ENCODE measurements at regions not wholly inside any gene's neighbourhood (a gene's known extent, or its start where the extent isn't known, plus 50 kb on each side); places are given as distances from the start of the nearest gene placed in this dataset.

GRCh38 chrX:10083809-10084208 lies 73.0 kb upstream of the CLCN4 start:
- TF ChIP-seq POLR2A (IDR thresholded peaks at IDR 0.05): no peak
- TF ChIP-seq, protein P1, sequence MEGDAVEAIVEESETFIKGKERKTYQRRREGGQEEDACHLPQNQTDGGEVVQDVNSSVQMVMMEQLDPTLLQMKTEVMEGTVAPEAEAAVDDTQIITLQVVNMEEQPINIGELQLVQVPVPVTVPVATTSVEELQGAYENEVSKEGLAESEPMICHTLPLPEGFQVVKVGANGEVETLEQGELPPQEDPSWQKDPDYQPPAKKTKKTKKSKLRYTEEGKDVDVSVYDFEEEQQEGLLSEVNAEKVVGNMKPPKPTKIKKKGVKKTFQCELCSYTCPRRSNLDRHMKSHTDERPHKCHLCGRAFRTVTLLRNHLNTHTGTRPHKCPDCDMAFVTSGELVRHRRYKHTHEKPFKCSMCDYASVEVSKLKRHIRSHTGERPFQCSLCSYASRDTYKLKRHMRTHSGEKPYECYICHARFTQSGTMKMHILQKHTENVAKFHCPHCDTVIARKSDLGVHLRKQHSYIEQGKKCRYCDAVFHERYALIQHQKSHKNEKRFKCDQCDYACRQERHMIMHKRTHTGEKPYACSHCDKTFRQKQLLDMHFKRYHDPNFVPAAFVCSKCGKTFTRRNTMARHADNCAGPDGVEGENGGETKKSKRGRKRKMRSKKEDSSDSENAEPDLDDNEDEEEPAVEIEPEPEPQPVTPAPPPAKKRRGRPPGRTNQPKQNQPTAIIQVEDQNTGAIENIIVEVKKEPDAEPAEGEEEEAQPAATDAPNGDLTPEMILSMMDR (IDR thresholded peaks at IDR 0.05): no peak
- TF ChIP-seq EP300 (IDR thresholded peaks at IDR 0.05): no peak
